ENCODE measurements at regions not wholly inside any gene's neighbourhood (a gene's known extent, or its start where the extent isn't known, plus 50 kb on each side); places are given as distances from the start of the nearest gene placed in this dataset.

DNA sequence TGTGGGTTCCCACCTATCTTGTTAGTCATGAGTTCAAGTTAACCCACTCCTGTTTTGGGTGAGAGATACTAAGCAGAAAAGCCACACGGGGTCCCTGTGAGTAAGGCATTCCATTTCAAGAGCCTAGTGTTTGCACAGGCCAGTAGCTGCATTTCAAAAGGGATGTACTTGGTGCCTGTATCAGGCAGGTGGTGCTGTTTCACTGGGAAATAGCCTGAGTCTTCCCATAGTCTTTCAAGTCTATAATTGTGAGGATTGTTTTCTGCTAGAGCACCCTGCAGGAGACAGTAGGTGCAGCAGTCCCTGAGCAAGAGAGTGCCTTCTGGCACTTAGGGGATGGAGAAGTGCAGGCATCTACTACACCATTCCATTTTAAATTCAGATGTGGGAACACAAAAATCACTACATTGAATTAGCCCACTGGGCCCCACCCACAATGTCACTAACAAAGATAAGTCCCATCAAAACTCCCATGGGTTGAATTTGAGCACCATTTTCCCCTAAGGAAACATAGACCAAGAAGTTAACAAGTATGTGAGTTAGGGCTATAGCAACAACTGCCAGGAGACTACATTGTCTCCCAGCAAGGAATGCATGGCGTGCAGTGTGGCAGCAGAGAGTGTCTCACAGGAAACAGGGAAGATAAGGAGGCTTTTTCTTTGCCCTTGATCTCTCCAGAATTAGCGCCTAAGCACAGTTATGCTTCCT lies 263.2 kb downstream of the COX7C start:
- peak; percentile 82 to 92 for DNase-seq (ENCODE audit: low read depth in 2 of 2)
- TF ChIP-seq, protein P1, sequence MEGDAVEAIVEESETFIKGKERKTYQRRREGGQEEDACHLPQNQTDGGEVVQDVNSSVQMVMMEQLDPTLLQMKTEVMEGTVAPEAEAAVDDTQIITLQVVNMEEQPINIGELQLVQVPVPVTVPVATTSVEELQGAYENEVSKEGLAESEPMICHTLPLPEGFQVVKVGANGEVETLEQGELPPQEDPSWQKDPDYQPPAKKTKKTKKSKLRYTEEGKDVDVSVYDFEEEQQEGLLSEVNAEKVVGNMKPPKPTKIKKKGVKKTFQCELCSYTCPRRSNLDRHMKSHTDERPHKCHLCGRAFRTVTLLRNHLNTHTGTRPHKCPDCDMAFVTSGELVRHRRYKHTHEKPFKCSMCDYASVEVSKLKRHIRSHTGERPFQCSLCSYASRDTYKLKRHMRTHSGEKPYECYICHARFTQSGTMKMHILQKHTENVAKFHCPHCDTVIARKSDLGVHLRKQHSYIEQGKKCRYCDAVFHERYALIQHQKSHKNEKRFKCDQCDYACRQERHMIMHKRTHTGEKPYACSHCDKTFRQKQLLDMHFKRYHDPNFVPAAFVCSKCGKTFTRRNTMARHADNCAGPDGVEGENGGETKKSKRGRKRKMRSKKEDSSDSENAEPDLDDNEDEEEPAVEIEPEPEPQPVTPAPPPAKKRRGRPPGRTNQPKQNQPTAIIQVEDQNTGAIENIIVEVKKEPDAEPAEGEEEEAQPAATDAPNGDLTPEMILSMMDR (IDR thresholded peaks at IDR 0.05; ENCODE audit: low read depth, low read length): peak; percentile 79
- no peak overlapping the region for H3K4me3 ChIP-seq (replicated peaks in 1 of 2; ENCODE audit: low read depth in 2 of 2, low read length in 2 of 2)

DNA sequence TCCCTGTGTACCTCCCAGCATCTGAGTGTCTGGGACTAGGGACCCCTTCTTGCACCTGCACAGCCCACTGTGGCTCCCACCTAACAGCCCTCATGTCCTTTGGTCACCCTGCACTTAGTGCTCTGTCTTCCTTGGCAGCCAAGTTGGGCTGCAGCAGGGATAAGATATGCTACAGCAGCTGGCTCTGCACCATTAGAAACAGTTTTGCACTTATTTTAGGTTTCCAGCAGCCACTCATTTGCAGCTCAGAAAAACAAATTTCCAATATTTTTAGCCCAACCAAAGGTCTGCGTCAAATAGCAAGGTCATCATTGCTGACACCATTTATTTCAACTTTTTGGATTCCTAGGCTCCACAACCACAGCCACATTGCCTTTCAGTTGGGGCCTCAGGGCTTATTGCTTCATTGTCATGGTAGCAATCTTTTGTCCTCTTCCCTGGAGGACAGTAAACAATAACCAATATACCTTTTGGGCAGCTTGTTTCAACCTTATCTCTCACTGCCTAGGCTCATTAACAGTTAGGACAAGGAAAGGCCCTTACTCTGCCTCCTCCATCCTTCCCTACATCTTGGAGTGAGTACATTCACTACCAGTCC lies 263.9 kb downstream of the COX7C start:
- peak in 1 of 2 donors; percentile 3 for DNase-seq (ENCODE audit: low read depth in 2 of 2)
- H3K4me3 ChIP-seq (replicated peaks in 1 of 2; ENCODE audit: low read depth in 2 of 2, low read length in 2 of 2): no peak overlapping the region
- TF ChIP-seq, protein P1 (IDR thresholded peaks at IDR 0.05; ENCODE audit: low read depth, low read length): no peak

DNA sequence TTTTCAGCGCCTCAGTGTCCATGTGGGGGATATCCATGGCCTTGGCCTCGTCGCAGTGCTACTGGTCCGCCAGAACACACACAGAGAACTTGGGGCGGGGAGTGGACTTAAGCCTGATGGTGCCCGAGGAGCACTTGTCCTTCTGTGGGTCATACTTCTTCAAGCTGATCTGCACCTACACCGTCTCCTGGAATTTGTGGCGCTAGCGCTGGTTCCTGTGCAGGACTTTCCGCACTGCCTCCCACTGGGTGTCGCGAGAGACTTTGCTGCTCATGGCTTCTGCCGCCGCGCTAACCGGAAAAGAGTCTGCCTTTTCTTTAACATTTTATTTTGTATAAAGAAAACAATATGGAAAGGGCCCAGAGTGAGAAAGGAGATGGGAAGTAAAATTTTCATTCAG lies 266.9 kb downstream of the COX7C start:
- no peak for DNase-seq (ENCODE audit: low read depth in 2 of 2)
- TF ChIP-seq, protein P1 (IDR thresholded peaks at IDR 0.05; ENCODE audit: low read depth, low read length): no peak
- no peak overlapping the region for H3K4me3 ChIP-seq (replicated peaks in 1 of 2; ENCODE audit: low read depth in 2 of 2, low read length in 2 of 2)

DNA sequence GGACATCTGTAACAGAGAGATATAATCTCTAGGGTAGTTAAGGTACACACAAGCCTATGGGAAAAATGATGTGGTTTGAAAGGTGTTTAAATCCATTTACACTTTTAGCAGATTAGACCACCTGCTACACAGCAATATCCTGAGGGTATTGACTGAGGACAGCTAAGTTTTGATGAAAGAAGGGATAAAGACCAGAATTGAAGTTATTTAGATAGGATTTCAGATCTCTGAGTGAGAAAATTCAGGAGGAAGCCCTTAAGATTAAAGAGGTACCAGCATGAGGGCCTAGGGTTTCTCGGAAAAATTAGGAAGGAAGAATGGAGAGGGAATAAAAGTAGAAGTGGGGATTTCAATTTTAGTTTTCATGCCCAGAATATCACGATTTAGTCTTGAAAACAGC lies 267.3 kb downstream of the COX7C start:
- H3K4me3 ChIP-seq (replicated peaks in 1 of 2; ENCODE audit: low read depth in 2 of 2, low read length in 2 of 2): no peak overlapping the region
- TF ChIP-seq, protein P1 (IDR thresholded peaks at IDR 0.05; ENCODE audit: low read depth, low read length): no peak
- DNase-seq (ENCODE audit: low read depth in 2 of 2): no peak

DNA sequence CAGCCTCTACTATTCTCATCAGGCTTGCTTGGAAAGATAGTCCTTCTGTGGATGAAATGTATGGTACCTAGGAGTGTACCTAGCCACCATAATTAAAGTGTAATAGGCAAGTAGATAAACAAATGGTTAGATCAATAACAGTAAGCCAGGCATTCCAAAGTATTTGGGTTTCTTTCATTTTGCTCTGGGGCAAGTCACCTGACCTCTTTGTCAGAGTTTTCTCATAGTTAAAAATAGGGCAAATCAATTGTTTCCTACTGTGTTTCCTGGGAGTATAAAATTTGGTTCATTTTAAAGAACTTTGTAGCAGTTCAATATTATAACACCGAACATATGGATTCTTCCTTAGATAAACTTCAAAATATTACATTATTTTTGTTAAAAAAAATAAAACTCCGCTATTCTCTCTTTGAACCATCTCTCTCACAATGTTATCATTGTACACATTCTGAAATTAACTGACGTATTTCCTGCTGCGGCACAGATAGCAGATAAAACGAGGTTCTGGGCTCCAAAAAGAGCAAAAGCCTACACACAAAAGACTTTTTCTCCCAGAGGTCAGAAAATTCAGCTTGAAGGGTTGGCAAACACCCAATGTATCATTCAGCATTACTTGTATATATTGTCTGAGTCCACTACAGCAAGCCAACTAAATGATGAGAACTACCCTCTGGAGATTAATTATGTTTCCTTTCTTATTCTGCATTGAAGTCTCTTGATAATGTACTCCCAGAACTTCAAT lies 267.9 kb downstream of the COX7C start:
- TF ChIP-seq, protein P1 (IDR thresholded peaks at IDR 0.05; ENCODE audit: low read depth, low read length): no peak
- no peak overlapping the region for H3K4me3 ChIP-seq (replicated peaks in 1 of 2; ENCODE audit: low read depth in 2 of 2, low read length in 2 of 2)
- peak; percentile 3 to 79 for DNase-seq (ENCODE audit: low read depth in 2 of 2)

DNA sequence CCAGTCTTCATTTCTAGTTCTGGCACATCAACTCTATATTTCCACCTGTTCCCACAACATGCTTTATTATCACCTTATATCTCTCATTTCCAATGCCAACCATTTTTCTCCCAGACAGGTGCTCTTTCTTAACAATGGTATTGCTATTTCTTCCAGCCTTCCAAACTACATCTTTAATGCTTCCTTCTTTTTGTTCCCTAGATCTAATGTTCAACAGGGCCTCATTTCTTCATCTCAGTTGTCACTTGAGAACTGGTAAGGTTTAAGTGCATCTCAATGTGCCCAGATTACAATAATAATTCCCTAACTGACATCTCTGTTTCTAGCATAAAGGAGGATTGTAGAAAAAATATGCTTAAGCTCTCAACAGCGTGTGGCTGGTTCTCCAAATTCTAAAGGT lies 272.6 kb downstream of the COX7C start:
- no peak overlapping the region for H3K4me3 ChIP-seq (replicated peaks in 1 of 2; ENCODE audit: low read depth in 2 of 2, low read length in 2 of 2)
- DNase-seq (ENCODE audit: low read depth in 2 of 2): no peak
- TF ChIP-seq, protein P1 (IDR thresholded peaks at IDR 0.05; ENCODE audit: low read depth, low read length): no peak

Data from cardiac fibroblast (primary cell).